Hypothalamus (tissue), 51 donors: ENCODE measurements at regions not wholly inside any gene's neighbourhood (a gene's known extent, or its start where the extent isn't known, plus 50 kb on each side); places are given as distances from the start of the nearest gene placed in this dataset.

Source experiments
- DNase-seq, 51 donors: peaks; one replicate each; lab custom pipeline; 2025; lab: John Stamatoyannopoulos, UW

- DNase-seq = peak in 21 of 51 donors; percentile 5 to 61 (median 25)
These were observed 211.4 kb upstream of the CDYL start for GRCh38 chr6:4564801-4565271.

DNA sequence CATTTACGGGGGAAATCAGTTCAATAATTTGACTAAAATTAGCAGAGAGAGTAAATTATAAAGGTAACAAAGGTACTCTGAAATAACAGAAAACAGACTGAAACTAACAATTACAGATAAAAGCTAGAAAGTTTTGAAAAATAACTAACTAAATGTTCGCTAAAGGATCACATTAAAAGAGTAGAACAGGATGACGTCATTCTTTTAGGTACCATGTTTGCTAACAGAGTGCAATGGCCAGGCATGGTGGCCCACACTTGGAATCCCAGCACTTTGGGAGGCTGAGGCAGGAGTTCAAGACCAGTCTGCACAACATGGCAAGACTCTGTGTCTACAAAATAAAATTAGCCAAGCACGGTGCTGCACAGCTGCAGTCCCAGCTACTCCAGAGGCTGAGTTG lies 212.3 kb upstream of the CDYL start:
- DNase-seq = no peak

DNA sequence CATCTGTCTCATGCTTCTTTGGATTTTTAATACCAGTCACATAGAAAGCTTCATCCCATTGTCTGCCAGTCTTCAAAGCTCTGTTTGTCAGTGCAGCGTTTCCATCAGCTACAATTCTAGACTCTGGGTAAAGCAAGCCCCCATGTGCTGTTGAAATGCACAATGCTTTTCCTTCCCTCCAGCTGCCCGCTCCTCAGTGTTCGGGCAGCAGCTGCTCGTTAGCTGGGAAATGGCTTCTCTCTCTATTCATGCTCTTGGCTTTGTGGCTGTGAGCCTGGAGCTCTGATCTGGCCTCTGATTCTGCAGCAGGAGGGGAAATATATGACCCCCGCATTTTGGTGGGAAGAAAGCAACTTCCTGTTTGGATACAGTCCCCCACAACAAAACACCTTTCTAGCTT lies 213.0 kb upstream of the CDYL start:
- peak in 2 of 51 donors; percentile 8 to 17 for DNase-seq

DNA sequence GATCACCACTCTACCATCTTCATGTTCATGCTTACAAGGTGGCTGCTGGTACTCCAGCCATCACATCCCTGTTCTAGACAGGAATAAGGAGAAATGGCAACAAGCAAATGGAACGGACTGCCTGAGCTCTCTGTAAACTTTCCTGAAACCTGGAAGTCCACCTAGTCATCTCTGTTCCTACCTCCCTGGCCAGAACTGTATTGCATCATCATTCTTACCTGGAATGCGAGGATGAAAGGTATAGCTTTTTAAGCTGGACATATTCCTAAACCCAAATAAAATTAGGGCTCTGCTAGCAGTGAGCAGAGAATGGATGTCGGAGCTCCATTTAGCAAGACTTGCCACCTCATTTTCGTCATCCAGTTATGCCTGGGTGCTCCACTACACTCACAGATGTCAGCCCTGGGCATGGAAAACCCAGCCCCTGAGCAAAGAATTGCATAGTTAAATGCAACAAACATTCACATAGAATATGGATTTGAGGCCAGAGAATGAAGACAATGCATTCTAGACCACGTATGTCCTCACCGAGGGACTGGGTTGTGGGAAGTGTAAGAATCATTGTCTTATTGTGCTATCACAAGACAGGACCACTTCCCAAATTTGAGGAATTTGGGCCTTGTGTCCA lies 214.3 kb upstream of the CDYL start:
- no peak for DNase-seq

- DNase-seq = no peak
These were observed 215.1 kb upstream of the CDYL start for GRCh38 chr6:4561078-4561435.

DNA sequence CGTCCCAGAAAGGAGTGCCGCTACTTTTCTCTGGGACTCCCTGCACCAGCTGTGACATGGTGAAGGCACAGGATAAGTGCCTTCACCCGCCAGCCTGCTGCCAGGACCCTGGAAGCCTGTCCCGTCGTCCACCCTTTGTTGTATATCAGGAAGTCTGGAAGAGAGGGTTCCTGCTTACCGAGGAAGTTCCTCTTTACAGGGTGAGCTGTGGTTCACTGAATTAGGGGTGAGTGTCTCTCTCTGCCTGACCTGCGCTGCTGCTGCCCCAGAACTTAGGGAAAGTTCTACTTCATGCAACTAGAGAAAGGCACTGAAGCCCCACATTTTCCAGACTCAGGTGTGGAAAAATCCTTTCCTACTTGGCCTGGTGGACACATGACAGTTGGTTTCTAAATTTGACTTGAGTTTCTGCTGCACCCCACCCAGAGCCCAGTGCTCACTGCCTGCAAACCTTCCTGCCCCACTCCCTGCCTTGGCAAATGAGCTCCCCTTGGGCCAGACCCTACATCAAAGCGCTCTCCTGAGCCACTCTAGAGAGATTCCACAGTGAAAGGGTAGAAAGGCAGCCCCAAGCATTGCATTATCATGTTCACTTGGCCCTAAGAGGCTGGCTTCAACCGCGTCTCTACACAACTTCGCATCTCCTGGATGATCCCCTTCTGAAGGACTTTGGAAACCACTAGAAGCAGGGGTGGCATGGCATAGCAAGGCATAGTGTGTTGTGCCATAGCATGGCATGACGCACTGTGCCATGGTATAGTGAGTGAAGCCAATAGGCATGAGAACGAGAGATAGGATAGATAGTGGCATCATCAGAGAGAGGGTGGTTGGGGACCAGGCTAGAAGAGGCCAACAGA lies 215.8 kb upstream of the CDYL start:
- no peak for DNase-seq

- DNase-seq = no peak
These were observed 216.8 kb upstream of the CDYL start for GRCh38 chr6:4559281-4559875.

DNA sequence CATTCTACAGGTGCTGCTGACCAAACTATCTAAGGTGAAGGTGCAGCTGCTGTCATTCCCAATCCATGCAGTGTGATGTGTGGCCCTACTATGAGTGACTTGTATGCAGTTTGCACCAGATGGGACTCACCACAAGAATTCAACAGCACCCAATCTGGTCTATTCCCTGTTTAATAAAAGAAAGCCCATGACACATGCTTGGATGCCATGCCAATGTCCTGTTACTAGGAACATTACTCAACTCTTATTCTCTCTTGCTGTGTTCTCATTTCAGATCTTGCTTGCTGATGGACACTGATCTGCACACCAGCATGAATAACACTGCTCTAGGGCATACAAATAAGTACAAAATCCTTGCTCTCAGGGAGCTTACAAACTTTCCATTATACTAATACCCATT lies 221.6 kb upstream of the CDYL start:
- no peak for DNase-seq

DNA sequence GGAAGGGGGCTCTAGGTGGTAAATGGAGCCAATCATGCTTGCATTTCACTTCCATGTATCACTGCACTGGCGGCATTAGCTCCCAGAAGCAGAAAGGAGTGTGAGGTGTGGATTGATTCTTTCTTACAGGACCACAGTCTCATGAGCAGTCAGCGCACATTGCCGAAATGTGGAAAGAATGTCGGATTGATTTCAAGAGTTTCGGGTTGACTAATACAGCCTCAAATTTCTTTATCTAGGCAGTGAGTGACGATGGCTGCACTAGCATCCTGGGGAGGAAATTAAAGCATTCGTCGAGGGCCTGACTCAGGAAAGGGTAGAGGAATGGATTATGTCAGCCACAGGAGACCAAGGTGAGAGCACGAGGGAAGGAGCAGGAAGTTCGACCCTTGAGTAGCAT lies 222.8 kb upstream of the CDYL start:
- no peak for DNase-seq

GRCh38 chr6:4550227-4550597 lies 226.0 kb upstream of the CDYL start:
- no peak for DNase-seq

GRCh38 chr6:4549556-4550226 lies 226.5 kb upstream of the CDYL start:
- DNase-seq = no peak

GRCh38 chr6:4545893-4546292 lies 230.3 kb upstream of the CDYL start:
- no peak for DNase-seq

DNA sequence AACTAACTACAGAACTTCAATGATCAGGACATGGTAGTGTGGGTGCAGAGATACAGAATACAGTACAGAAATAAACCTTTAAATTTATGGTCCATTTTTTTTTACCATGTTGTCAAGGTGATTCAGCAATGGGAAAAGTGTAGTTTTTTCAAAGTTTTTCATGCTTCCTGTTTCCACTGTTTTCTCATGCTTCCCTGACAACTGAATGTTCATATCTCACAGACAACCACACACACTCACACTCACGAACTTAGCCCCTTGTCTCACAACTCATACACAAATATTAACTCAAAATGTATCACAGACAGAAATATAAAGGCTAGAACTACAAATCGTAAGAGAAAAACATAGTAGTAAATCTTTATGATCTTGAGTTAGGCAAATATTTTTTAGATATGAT lies 232.6 kb upstream of the CDYL start:
- no peak for DNase-seq

DNA sequence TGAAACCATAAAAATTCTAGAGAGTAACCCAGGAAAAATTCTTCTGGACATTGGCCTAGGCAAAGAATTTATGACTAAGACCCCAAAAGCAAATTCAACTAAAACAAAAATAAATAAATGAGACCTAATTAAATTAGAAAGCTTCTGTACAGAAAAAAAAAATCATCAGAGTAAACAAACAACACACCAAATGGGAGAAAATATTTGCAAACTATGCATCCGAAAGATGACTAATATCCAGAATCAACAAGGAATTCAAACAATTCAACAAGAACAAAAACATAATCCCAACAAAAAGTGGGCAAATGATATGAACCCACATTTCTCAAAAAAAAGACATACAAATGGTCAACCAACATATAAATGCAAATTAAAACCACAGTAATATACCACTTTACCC lies 242.6 kb upstream of the CDYL start:
- no peak for DNase-seq

GRCh38 chr6:4531406-4531805 lies 244.8 kb upstream of the CDYL start:
- no peak for DNase-seq

DNA sequence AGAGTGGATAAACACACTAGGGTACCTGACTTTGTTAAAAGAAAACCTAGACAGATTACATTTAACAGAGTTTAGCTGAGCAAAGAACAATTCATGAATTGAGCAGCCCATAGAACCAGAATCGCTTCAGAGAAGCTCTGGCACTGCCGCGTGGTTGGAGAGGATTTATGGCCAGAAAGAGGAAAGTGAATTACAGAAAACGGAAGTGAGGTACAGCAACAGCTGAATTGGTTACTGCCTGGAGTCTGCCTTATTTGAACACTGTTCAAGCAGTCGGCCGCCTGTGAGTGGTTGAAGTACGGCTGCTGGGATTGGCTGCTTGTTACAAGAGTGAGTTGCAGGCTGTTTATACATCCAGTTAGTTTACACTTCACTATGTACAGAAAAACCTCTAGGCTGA lies 253.8 kb upstream of the CDYL start:
- DNase-seq = no peak

- no peak for DNase-seq
These were observed 255.1 kb upstream of the CDYL start for GRCh38 chr6:4521070-4521469.

GRCh38 chr6:4518506-4518905 lies 257.7 kb upstream of the CDYL start:
- DNase-seq = no peak

DNA sequence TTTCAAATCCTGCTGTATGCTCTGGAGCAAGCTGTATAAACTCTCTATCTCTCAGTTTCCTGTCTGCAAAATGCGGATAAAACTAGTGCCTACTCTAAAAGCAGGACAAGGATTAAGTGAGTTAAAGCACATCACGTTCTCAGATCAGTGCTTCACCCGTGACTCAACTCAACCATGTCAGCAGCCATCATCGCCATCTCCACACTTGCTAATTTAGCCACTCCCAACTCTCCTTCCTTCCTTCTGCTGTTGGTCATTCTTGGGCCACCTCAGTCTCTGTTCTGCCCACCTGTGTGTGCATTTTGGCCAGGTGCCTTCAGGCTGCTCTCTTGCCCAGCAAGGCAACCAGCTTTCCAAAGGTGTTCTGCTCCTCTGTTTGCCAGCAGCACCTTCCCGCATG lies 260.0 kb upstream of the CDYL start:
- no peak for DNase-seq

GRCh38 chr6:4513561-4513960 lies 262.6 kb upstream of the CDYL start:
- no peak for DNase-seq

- peak in 1 of 51 donors; percentile 21 for DNase-seq
These were observed 264.1 kb upstream of the CDYL start for GRCh38 chr6:4512051-4512471.
